ENCODE measurements at regions not wholly inside any gene's neighbourhood (a gene's known extent, or its start where the extent isn't known, plus 50 kb on each side); places are given as distances from the start of the nearest gene placed in this dataset.
"Not testable (repeated sequence)": the region's sequence is repeated elsewhere in the genome, so short reads cannot be mapped to it uniquely, and the experiment has no call there.

DNA sequence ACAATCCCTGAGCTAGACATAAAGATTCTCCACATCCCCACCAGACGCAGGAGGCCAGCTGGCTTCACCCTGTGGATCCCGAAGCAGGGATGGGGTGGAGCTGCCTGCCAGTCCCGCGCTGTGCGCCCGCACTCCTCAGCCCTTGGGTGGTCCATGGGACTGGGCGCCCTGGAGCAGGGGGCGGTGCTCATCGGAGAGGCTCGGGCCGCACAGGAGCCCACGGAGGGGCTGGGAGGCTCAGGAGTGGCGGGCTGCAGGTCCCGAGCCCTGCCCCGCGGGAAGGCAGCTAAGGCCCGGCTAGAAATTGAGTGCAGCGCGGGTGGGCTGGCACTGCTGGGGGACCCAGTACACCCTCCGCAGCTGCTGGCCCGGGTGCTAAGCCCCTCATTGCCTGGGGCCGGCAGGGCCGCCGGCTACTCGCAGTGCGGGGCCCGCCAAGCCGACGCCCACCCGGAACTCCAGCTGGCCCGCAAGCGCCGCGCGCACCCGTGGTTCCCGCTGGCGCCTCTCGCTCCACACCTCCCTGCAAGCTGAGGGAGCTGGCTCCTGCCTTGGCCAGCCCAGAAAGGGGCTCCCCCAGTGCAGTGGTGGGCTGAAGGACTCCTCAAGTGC lies 1032.2 kb upstream of the PCDH20 start:
- TF ChIP-seq, protein P1, sequence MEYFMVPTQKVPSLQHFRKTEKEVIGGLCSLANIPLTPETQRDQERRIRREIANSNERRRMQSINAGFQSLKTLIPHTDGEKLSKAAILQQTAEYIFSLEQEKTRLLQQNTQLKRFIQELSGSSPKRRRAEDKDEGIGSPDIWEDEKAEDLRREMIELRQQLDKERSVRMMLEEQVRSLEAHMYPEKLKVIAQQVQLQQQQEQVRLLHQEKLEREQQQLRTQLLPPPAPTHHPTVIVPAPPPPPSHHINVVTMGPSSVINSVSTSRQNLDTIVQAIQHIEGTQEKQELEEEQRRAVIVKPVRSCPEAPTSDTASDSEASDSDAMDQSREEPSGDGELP (IDR thresholded peaks at IDR 0.05; ENCODE audit: borderline replicate concordance, low read depth): not testable (repeated sequence)
- not testable (repeated sequence) for TF ChIP-seq FOXM1 (CRISPR knock-in tag; IDR thresholded peaks at IDR 0.05); RXRA (CRISPR knock-in tag; IDR thresholded peaks at IDR 0.05); FOXA1 (IDR thresholded peaks at IDR 0.05); FOXA1 (CRISPR knock-in tag; IDR thresholded peaks at IDR 0.05); ZNF280D (CRISPR knock-in tag; IDR thresholded peaks at IDR 0.05); MYC (CRISPR knock-in tag; IDR thresholded peaks at IDR 0.05; ENCODE audit: borderline replicate concordance); ZNF580 (CRISPR knock-in tag; IDR thresholded peaks at IDR 0.05; ENCODE audit: borderline replicate concordance, low read depth); ZBTB10 (CRISPR knock-in tag; IDR thresholded peaks at IDR 0.05; ENCODE audit: borderline replicate concordance); USF2 (IDR thresholded peaks at IDR 0.05; ENCODE audit: low read depth, low read length); USF2 (CRISPR knock-in tag; IDR thresholded peaks at IDR 0.05; ENCODE audit: borderline replicate concordance); ZNF274 (CRISPR knock-in tag; IDR thresholded peaks at IDR 0.05)
